GM12878 (cell line): ENCODE measurements at regions not wholly inside any gene's neighbourhood (a gene's known extent, or its start where the extent isn't known, plus 50 kb on each side); places are given as distances from the start of the nearest gene placed in this dataset.

Experiments
- ATF2 ChIP-seq: IDR thresholded peaks from 2 replicates; pipeline ENCODE4 v1.6.1; 2012; ENCODE audit warnings: low read length, inconsistent platforms
- CEBPZ ChIP-seq: fragments of 150-350 bp; IDR thresholded peaks from 2 replicates; pipeline ENCODE4 v1.6.1; 2016; ENCODE audit warnings: low read depth, low read length
- CREB1 ChIP-seq: IDR thresholded peaks from 2 replicates; pipeline ENCODE4 v1.6.1; 2012; ENCODE audit warnings: low read depth, mild to moderate bottlenecking, inconsistent platforms
- HSF1 ChIP-seq: fragments of 150-350 bp; IDR thresholded peaks from 2 replicates; pipeline ENCODE4 v1.6.1; 2014; ENCODE audit warnings: mild to moderate bottlenecking, low read depth, low read length
- MEF2A ChIP-seq: IDR thresholded peaks from 2 replicates; pipeline ENCODE4 v1.6.1; 2011; ENCODE audit warnings: low read depth, mild to moderate bottlenecking, low read length, moderate library complexity; ENCODE audit not compliant: insufficient read depth
- NFYA ChIP-seq: IDR thresholded peaks from 2 replicates; pipeline ENCODE4 v1.6.1; 2011; ENCODE audit warnings: low read depth, mild to moderate bottlenecking, low read length, improper control_type of control experiment, borderline replicate concordance
- PAX8 ChIP-seq: fragments of 450-650 bp; IDR thresholded peaks from 2 replicates; pipeline ENCODE4 v1.6.1; 2017; ENCODE audit warnings: mild to moderate bottlenecking, moderate library complexity
- PBX3 ChIP-seq: IDR thresholded peaks from 2 replicates; pipeline ENCODE4 v1.6.1; 2011; ENCODE audit warnings: mild to moderate bottlenecking, low read depth, low read length, moderate library complexity; ENCODE audit not compliant: insufficient replicate concordance
- SP1 ChIP-seq: IDR thresholded peaks from one replicate; pipeline ENCODE4 v1.6.1; 2011; ENCODE audit warnings: low read depth, low read length
- STAT1 ChIP-seq: fragments of 450-650 bp; conservative IDR thresholded peaks from 2 replicates; pipeline ENCODE4 v1.6.1; 2014; ENCODE audit warnings: antibody characterized with exemption, mild to moderate bottlenecking
- TCF12 ChIP-seq: IDR thresholded peaks from 2 replicates; pipeline ENCODE4 v1.6.1; 2011; ENCODE audit warnings: low read depth, mild to moderate bottlenecking, low read length
- USF2 ChIP-seq: IDR thresholded peaks from 2 replicates; pipeline ENCODE4 v1.6.1; 2011; ENCODE audit warnings: low read depth, low read length, improper control_type of control experiment, borderline replicate concordance
- ZBTB11 ChIP-seq: fragments of 450-650 bp; formaldehyde crosslinking; IDR thresholded peaks from 2 replicates; pipeline ENCODE4 v1.5.0; 2022; ENCODE audit warnings: mild to moderate bottlenecking, missing genetic modification characterization
- ZNF217 ChIP-seq: fragments of 450-650 bp; IDR thresholded peaks from 2 replicates; pipeline ENCODE4 v1.6.1; 2017; ENCODE audit warnings: antibody characterized with exemption, mild to moderate bottlenecking
- ZSCAN29 ChIP-seq: fragments of 450-650 bp; IDR thresholded peaks from 2 replicates; pipeline ENCODE4 v1.6.1; 2017; ENCODE audit warnings: mild to moderate bottlenecking, moderate library complexity
- TF ChIP-seq, protein P1 (sequence below): fragments of 450-650 bp; IDR thresholded peaks from 2 replicates; pipeline ENCODE4 v1.6.1; 2016; ENCODE audit warnings: mild to moderate bottlenecking

DNA sequence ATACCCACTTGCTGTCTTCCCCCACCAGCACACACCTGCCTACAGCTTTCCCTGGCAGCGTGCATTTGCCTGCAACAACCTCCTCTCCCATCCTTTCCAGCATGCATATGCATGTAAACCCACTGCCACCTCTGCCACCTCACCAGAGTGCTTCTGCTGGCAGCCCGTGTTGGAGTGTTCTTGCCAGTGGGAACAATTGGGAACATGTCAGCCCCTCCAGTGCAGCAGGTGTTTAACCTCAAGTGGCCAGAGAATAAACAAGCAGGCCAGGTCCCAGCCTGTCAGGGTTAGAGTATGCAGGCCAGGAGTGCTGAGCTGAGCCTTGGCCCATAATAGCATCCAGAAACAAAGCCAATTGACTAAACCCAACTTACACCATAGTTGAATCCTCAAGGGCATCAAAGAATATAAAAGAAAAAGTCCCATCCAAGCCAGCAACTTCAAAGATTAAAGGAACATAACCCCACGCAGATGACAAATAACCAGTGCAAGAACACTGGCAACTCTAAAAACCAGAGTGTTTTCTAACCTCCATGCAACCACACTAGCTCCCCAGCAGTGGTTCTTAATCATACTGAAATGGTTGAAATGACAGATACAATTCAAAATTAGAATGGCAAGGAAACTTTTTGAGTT lies 1212.1 kb upstream of the CITED2 start (continued):
- peak; percentile 100 for TF ChIP-seq ATF2
- TF ChIP-seq, protein P1, sequence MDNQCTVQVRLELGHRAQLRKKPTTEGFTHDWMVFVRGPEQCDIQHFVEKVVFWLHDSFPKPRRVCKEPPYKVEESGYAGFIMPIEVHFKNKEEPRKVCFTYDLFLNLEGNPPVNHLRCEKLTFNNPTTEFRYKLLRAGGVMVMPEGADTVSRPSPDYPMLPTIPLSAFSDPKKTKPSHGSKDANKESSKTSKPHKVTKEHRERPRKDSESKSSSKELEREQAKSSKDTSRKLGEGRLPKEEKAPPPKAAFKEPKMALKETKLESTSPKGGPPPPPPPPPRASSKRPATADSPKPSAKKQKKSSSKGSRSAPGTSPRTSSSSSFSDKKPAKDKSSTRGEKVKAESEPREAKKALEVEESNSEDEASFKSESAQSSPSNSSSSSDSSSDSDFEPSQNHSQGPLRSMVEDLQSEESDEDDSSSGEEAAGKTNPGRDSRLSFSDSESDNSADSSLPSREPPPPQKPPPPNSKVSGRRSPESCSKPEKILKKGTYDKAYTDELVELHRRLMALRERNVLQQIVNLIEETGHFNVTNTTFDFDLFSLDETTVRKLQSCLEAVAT, result peak; percentile 72; the same call in 1 of the 2 replicates
- peak; percentile 99 for TF ChIP-seq MEF2A
- no peak for TF ChIP-seq NFYA
- no peak for TF ChIP-seq HSF1
- peak; percentile 65 for TF ChIP-seq TCF12
- TF ChIP-seq PBX3, result no peak
- TF ChIP-seq PAX8, result no peak
- TF ChIP-seq SP1, result peak; percentile 69
- no peak for TF ChIP-seq ZBTB11 (CRISPR knock-in tag)
- TF ChIP-seq CEBPZ, result no peak
- TF ChIP-seq STAT1, result no peak
- TF ChIP-seq ZSCAN29, result no peak
- peak; percentile 70; the same call in 1 of the 2 replicates for TF ChIP-seq CREB1
- TF ChIP-seq USF2, result no peak
- peak; percentile 87; the same call in 1 of the 2 replicates for TF ChIP-seq ZNF217
